GM18507 (cell line): ENCODE measurements at regions not wholly inside any gene's neighbourhood (a gene's known extent, or its start where the extent isn't known, plus 50 kb on each side); places are given as distances from the start of the nearest gene placed in this dataset.

ENCODE experiments used
- DNase-seq: peaks from one replicate; pipeline ENCODE4 v3.0.0; 2011; ENCODE audit warnings: low read depth; ENCODE audit not compliant: insufficient read length; ENCODE audit errors: extremely low spot score
- FAIRE-seq: peaks from 2 replicates; lab custom pipeline; 2011; peaks lifted over from hg19 to GRCh38; lab: Jason Lieb, UNC

DNA sequence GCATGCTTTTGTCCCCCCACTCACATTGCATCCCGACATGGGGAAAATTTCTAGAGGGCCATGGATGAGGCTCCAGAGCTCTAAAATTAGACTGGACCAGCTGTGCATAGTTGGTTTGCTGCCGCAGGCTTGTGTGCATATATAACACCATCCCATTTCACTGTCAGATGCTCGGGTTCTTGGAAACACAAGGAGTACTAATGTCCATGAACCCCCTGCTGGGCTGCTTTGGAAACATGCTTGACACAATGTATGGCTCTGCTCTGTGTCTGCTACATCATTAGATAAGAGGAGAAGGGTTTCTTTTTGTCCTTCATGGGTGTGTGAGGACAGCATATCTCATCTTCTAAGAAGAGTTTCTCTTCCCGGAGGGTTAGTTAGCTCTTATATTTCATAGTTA lies 292.1 kb upstream of the RORB start:
- no peak for FAIRE-seq
- no peak for DNase-seq

DNA sequence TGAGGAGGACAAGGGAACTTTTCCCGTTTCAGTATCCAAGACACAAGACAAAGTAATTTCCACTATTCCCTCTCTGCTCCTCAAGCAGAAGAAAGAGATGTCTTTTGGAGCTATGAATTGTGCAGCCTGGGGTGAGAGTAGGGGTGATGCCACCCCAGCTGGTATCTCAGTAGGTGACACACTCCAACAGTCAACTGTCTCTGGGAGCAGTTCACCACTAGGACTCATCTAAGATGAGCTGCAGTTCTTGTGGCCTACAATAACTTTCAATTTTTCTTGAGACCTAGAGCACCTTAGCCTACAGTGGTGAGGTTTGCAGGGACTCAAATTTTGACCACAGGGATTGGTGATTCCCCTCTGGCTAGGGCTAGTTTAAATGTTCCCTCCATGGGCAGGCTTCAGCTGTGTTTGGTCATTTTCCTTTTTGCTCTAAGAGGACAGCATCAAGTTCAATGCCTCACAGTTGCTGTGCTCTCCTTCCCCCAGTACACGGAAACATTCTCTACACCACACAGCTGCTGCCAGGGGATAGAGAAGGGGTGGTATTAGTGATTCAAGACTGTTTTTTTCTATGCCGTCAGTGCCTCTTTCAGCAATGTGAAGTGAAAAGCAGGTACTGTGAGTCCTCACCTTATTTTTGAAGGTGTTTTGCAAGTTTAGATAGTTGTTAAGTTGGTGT lies 278.6 kb upstream of the RORB start:
- FAIRE-seq = no peak
- no peak for DNase-seq

DNA sequence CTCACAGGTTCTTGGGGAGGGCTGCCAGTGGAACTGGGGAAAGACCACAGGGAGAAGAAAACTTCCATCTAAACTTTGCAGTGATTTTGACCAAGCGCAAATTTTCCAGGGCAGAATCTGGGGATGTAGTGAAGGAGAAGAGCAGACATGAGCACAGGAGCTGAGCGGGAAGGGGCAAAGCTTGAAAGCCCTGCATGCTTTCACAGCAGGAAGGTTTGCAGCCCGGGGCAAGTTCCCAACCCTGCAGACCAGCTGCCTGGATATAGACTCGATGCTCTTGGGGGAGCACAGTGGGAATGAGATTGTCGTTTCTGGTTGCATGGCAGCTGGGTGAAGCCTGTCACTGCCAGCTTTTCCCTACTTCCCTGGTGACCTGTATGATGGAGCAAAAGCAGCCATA lies 276.8 kb upstream of the RORB start:
- no peak for FAIRE-seq
- DNase-seq = no peak

DNA sequence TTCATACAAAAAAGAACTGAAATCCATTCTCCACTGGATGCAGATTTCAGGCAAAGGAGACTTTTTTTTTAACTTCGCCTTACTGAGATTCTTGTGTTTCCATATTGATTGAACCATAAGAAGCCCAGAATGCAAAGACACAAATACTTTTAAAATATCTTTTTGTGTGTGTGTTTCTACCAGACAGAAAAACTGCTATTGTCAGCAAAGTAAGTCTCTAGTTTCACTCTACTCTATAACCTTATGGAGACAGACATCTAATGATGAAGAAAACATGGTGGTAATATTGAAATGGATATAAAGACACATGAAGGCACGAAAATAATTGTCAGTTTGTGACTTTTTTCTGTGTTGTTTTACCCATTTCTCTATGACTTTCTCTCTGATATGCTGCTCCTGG lies 260.3 kb upstream of the RORB start:
- FAIRE-seq = no peak

DNA sequence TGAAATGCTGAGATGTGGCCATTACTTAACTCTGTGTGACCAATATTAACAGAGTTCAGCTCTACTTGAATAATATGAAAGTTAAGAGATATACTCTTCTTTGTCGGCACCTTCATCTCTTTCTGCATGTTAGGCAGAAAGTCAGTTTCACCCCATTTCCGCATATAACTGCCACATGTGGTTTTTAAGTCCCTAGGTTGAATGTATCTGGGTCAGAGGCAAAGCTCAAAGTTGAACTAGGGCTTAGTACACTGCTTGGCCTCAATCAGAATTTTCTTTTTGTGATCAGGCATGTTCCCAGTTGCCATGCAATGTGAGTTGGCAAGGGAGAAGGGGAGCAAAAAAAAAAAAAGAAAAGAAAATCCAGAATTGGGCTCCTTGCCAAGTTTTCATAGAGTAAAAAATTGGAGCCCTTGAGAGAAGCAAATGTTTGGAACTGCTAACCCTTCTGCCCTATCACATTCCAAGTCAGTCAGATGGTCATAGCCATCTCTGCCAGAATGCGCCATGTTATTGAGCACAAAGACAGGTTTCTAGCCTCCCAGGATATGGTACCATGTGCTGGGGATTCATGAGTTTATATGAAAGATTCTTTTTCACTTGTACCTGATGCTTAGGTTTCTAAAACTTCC lies 251.2 kb upstream of the RORB start:
- DNase-seq (no peak), FAIRE-seq (no peak)

More for the DNA sequence above, 260.3 kb upstream of the RORB start:
- DNase-seq = no peak

DNA sequence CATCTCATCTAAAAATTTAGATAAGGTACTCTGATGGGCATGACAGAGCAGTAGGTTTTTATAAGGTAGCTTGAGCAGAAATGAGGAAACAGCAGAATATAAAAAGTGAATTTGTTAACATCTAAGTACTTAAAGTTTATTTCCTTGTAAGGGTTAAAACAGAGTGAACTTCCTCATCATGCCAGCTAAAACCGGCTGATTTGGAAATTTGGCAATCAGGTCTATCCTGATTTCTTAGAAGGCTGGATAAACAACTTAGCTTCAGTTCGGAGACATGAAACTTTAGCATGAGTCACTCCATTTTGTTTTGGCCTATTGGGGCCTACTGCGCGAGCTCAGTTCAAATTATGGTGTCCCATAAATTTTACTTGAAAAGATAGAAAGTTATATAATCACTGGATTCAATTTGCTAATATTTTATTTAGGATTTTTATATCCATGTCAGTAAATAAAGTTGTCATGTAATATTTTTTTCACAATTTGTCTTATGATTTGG lies 241.6 kb upstream of the RORB start:
- DNase-seq (no peak), FAIRE-seq (no peak)

DNA sequence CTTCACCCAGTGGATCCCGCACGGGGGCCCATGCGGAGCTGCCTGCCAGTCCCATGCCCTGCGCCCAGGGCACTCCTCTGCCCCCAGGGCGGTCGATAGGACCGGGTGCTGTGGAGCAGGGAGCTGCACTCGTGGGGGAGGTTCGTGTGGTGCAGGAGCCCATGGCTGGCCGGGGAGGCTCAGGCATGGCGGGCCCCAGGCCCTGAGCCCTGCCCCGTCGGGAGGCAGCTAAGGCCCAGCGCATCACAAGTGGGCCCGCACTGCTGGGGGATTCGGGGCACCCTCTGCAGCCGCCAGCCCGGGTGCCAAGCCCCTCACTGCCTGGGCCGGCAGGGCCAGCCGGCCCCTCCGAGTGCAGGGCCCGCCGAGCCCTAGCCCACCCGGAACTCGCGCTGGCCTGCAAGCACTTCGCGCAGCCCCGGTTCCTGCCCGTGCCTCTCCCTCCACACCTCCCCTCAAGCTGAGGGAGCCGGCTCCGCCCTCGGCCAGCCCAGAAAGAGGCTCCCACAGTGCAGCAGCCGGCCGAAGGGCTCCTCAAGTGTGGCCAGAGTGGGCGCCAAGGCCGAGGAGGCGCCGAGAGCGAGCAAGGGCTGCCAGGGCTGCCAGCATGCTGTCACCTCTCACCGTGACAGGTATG lies 221.1 kb upstream of the RORB start:
- no peak for DNase-seq
- FAIRE-seq = no peak

DNA sequence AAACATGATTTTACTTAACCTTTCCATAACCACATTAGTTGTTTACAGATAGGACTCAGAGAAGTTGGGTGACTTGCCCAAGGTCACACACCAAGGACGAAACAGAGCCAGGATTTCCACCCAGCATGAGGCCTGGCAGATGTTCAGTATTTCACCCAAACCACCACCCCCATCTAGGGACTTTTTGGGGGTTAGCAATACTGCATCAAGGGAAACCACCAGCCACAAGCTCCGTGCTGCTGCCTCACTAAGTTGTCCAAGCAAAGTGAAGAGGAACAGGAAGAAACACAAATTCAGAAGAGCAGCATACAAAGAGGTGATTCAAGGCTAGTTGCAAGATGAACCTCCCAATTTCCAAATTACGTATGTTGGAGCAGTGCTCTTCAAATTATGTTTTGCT lies 219.6 kb upstream of the RORB start:
- DNase-seq = peak; percentile 2
- FAIRE-seq = no peak

DNA sequence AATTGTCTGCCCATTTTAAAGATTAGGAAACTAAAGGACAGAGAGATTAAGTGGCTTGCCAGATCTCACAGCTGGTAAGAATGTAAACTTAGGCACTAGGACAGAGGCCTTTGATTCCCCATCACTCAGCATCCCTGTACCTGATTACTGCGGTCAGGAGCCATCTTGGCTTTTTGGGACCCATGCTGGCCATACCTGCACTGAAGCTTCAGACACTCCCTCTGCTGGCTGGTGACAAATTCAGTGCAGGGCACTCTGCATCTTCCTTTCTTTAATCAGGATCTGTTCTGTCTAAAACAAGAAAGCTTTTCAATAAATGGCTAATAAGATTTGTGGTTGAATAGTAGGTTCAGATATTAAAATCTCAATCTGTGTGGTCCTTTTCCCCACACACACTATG lies 215.5 kb upstream of the RORB start:
- FAIRE-seq = no peak
- no peak for DNase-seq

DNA sequence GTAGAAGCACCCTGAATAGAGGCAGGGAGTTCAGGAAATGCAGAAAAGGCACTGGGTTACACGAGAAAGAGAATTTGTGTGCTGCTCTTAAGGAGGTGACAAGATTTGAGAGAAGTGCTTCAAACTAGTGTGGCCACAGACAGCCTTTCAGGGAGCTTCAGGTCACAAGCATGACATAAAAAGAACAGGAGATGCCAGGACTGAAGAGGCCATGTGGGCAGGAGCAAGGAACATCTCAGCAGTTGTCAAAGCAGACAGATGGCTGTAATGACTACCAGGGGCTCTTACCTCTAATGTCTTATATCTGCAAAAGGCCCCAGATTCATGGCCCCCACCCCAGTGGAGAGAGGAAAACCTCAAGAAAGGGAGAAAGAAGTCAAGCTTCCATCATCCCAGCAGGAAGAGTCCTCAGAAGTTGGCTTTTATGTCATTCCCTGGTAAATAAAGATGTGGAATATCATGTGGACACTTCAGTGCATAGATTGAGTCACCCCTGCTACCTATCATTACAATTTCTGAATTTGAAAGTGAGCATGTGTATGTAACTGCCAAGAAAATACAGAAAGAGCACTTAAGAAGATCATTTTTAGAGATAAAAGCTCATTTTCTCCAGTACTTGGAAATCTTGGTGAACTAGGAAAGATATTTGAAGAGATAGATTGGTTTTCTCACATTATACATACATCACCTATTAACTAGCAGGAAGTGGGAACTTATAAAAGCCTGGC lies 214.4 kb upstream of the RORB start:
- no peak for DNase-seq
- no peak for FAIRE-seq

DNA sequence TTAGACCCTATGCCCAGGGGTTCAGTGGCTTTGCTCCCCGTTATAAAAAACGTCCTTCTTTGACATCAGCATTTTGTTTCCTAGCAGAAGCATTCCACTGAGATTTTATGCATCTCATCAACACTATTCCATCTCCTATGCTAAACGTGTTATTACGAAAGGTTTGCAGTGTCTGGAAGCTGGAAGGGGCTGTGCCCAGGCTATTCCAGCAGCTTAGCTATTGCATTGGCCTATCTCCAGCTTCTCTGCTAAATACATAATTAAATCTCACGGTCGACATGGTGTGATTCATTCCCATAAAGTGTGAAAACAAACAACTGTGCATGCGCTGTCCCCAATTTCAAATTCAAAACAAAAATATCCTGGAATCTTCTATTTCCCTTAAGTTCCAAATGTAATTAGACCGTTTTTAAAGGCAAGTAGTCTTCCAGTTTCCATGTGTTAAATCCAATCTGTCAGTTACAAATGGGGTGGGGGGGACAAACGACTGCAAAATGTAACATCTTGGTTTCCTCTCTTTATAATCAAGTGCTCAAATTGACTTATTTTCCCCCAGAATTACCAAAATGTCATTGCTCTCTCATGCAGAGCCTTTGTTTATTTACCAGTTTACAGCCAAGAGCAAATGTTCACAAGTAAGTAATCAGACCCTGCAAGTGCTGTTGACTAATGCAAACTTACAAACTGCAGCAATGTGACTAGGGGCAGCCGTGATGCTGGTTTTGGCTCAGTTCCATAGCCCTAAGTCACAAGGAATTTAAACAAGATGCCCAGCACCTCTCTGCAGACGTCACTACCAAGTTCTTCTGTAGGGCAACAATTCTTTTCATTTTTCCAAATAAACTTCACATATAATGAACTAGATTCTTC lies 212.3 kb upstream of the RORB start:
- DNase-seq (no peak), FAIRE-seq (no peak)

DNA sequence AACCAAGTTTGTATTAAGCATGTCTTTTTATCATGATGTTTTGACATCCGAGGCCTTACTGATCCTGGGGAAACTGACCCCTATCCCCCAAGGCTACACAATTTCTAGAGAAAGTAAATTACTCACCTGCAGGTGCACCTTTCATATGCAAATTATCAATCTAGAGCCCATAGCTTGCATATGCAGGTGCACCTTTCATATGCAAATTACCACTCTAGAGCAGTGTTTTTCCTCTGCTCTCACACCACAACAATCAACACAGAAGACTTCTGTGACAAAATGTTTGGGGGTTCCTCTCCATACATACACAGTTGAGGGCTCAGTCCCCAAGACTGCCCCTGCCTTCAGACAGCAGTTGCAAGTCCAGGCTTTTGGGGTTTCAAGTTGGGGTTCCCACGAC lies 203.7 kb upstream of the RORB start:
- FAIRE-seq (no peak), DNase-seq (no peak)

DNA sequence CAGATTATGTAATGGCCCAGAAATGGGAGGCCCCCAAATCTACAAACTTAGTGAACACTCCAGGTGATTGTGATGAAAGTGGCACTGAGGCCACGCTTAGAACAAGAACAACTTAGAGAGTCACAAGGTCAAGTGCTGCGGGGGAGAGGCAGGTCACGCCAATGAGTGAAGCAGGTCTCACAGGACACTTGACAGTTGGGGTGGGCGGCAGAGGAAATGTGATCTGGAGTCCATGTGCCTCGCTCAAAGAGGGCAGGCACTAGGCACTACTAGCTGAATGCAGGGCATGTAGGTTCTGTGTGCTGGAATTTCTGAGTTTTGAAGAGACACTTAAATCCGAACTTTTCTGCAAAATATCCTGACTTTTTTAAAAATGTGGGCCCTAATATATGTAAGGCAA lies 193.2 kb upstream of the RORB start:
- no peak for FAIRE-seq
- no peak for DNase-seq

DNA sequence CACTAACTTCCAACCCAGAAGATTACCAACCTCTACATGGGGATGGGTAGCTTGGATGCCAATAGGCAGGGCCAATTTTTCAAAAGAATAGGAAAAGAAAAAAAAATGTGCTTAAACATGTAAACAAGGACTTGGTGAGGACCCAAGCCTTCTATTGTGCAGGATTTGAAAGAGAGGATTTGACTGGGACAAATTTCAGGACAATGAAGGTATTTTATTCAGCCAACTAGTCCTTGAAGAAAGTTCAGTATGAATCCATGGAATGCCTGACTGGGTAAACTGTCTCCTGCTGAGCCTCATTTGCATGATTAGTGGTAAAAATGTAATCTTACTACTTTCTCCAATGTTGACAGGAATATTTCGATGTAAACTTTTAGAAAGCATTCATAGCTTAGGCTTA lies 192.5 kb upstream of the RORB start:
- no peak for FAIRE-seq
- DNase-seq = no peak

DNA sequence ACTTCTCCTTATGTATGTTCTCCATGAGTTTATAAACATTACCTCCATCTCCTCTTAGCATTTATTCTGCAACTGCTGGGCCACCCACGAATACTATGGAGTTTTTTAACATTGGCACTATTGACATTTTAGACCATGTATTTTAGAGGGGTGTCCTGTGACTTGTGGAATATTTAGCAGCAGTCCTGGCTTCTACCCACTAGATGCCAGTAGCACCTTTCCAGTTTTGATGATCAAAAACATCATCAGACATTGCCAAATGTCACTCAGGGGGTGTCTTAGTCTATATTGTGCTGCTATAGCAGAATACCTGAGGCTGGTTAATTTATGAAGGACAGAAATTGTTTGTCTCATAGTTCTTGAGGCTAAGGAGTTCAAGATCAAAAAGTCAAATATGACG lies 187.5 kb upstream of the RORB start:
- DNase-seq (no peak), FAIRE-seq (no peak)

DNA sequence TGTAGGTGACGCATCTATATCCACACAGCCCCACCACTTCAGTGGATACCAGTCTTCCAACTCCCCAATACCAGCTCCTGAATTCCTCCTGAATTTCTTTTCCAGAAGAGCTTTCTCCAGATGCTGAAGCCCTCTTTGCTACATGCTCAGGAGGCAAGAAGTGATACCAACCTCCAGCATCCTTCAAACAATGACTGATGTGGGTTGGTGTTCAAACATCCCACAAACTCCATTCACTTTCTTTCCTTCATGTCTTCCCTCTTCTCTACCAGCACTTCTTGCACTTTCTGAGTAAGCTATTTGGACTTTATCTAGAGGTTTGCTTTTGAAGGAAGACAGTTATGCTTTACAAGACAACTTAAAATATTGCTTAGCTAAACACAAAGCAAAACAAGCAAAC lies 179.9 kb upstream of the RORB start:
- DNase-seq (no peak), FAIRE-seq (no peak)

DNA sequence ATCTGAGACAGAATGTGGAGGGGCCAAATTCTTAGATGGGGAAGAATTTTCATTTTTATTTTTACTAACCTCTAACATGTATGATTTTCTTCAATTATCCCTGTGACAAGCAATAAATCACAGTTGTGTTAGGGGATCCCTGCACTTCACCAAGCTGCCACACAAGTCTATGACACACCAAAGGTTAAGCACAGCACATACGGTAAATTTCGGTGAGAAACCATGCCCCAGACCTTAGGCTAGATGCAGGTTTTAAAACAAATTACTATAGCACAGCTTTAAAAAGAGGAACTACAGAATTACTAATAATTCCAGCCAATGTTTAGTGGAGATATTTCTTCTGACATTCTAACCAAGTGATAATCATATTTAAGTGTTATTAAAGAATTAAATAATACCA lies 175.7 kb upstream of the RORB start:
- DNase-seq = no peak
- no peak for FAIRE-seq

DNA sequence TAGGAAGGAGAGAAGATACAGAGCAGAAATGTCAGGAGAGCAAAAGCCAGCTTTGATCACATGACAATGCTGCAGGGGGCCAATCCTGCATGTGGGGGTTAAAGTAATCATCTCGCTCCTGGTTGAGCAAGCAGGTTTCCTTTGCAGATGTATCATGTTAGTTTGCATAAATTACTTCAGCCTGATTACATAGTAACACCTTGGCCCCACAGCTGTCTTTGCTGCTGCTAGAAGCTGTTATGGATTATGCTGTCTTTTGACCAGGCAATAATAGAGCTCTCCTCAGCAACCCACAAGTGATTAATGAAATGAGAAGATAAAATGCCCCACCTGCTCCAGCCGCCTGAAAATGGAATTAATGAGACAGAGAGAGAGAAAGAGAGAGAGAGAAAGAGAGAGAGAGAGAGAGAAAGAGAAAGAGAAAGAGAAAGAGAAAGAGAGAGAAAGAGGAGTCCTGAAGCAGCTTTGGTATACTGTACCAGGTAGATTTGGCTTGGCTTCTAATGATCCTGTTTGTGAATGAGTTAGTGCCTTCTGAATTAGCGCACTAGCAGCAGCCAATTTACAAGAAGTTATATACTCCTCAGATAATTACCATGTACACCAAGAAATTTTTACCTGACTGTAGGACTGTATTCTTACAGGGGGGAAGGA lies 174.3 kb upstream of the RORB start:
- FAIRE-seq = no peak

More for the DNA sequence above, 174.3 kb upstream of the RORB start:
- no peak for DNase-seq
